Neural cell (in vitro differentiated cells): ENCODE measurements at regions not wholly inside any gene's neighbourhood (a gene's known extent, or its start where the extent isn't known, plus 50 kb on each side); places are given as distances from the start of the nearest gene placed in this dataset.

ENCODE experiments used
- H2AFZ ChIP-seq: fragments of 200-600, 300-800 bp; sonication (generic), shearing (Covaris generic); 2 replicates; pipeline ENCODE4 v1.6.0; 2014; ENCODE audit warnings: low read depth, mild to moderate bottlenecking, antibody characterized with exemption, low read length, moderate library complexity
- H3F3A ChIP-seq: fragments of 200-600 bp; shearing (Covaris generic); 2 replicates; pipeline ENCODE4 v1.6.1; 2016; ENCODE audit warnings: mild to moderate bottlenecking, moderate library complexity, mixed read lengths, antibody characterized with exemption, low read length; ENCODE audit not compliant: insufficient read depth, poor library complexity, severe bottlenecking
- H3K27ac ChIP-seq: fragments of 200-600, 300-800 bp; sonication (generic), shearing (Covaris generic); 2 replicates; pipeline ENCODE4 v1.5.1; 2014; ENCODE audit warnings: mild to moderate bottlenecking, low read length, moderate library complexity
- H3K27me3 ChIP-seq: fragments of 300-800, 200-600 bp; sonication (generic), shearing (Covaris generic); 2 replicates; pipeline ENCODE4 v1.6.0; 2014; ENCODE audit warnings: mild to moderate bottlenecking, low read depth, low read length, moderate library complexity; ENCODE audit not compliant: insufficient read depth
- H3K36me3 ChIP-seq: fragments of 300-800, 200-600 bp; sonication (generic), shearing (Covaris generic); 2 replicates; pipeline ENCODE4 v1.5.1; 2014; ENCODE audit warnings: mild to moderate bottlenecking, antibody characterized with exemption, low read length, moderate library complexity; ENCODE audit not compliant: insufficient read depth
- H3K4me2 ChIP-seq: fragments of 300-800, 200-600 bp; sonication (generic), shearing (Covaris generic); 2 replicates; pipeline ENCODE4 v1.6.0; 2014; ENCODE audit warnings: mild to moderate bottlenecking, low read length
- H3K4me3 ChIP-seq: fragments of 300-800, 200-600 bp; sonication (generic), shearing (Covaris generic); 2 replicates; pipeline ENCODE4 v1.5.1; 2014; ENCODE audit warnings: mild to moderate bottlenecking, low read length, moderate library complexity
- H3K79me2 ChIP-seq: fragments of 200-600 bp; shearing (Covaris generic); replicated peaks from 2 replicates; pipeline ENCODE4 v1.6.0; 2014; ENCODE audit warnings: mild to moderate bottlenecking, low read length, moderate library complexity; ENCODE audit not compliant: insufficient read depth
- H3K9ac ChIP-seq: fragments of 300-800, 200-600 bp; sonication (generic), shearing (Covaris generic); 2 replicates; pipeline ENCODE4 v1.6.1; 2016; ENCODE audit warnings: mild to moderate bottlenecking, low read length, mixed read lengths
- H3K9me2 ChIP-seq: fragments of 200-600 bp; shearing (Covaris generic); 2 replicates; pipeline ENCODE4 v1.6.1; 2016; ENCODE audit warnings: mild to moderate bottlenecking, low read length, mixed read lengths; ENCODE audit not compliant: insufficient read depth
- H3K9me3 ChIP-seq: fragments of 200-600, 300-800 bp; sonication (generic), shearing (Covaris generic); 2 replicates; pipeline ENCODE4 v1.6.1; 2016; ENCODE audit warnings: mild to moderate bottlenecking, mixed run types, low read length, moderate library complexity, mixed read lengths
- H4K20me1 ChIP-seq: fragments of 200-600 bp; shearing (Covaris generic); 2 replicates; pipeline ENCODE4 v1.6.1; 2016; ENCODE audit warnings: mild to moderate bottlenecking, mixed run types; ENCODE audit not compliant: insufficient read depth
- CTCF ChIP-seq: fragments of 450-650 bp; IDR thresholded peaks from 2 replicates; pipeline ENCODE4 v1.5.1; 2014; ENCODE audit warnings: antibody characterized with exemption, mild to moderate bottlenecking, moderate library complexity; ENCODE audit not compliant: poor library complexity, severe bottlenecking
- EP300 ChIP-seq: fragments of 450-650 bp; conservative IDR thresholded peaks from 2 replicates; pipeline ENCODE4 v1.6.1; 2014; ENCODE audit warnings: antibody characterized with exemption, mild to moderate bottlenecking, moderate library complexity; ENCODE audit not compliant: poor library complexity, severe bottlenecking
- EZH2 ChIP-seq: fragments of 200-600, 300-800 bp; shearing (Covaris generic), sonication (generic); IDR thresholded peaks from 2 replicates; pipeline ENCODE4 v1.6.1; 2014; ENCODE audit warnings: antibody characterized with exemption, low read length, borderline replicate concordance, mild to moderate bottlenecking; ENCODE audit not compliant: insufficient read depth, poor library complexity, severe bottlenecking
- MXI1 ChIP-seq: fragments of 450-650 bp; conservative IDR thresholded peaks from 2 replicates; pipeline ENCODE4 v1.6.1; 2014; ENCODE audit warnings: antibody characterized with exemption, mild to moderate bottlenecking; ENCODE audit not compliant: poor library complexity, severe bottlenecking
- POLR2AphosphoS5 ChIP-seq: IDR thresholded peaks from 2 replicates; pipeline ENCODE4 v1.6.1; 2012
- RAD21 ChIP-seq: fragments of 450-650 bp; conservative IDR thresholded peaks from 2 replicates; pipeline ENCODE4 v1.6.1; 2014; ENCODE audit warnings: antibody characterized with exemption, mild to moderate bottlenecking, moderate library complexity
- REST ChIP-seq: IDR thresholded peaks from 2 replicates; pipeline ENCODE4 v1.6.1; 2012; ENCODE audit warnings: borderline replicate concordance
- SMC3 ChIP-seq: fragments of 450-650 bp; conservative IDR thresholded peaks from 2 replicates; pipeline ENCODE4 v1.6.1; 2014; ENCODE audit warnings: antibody characterized with exemption, mild to moderate bottlenecking, moderate library complexity; ENCODE audit not compliant: poor library complexity
- TAF1 ChIP-seq: IDR thresholded peaks from 2 replicates; pipeline ENCODE4 v1.6.1; 2012; ENCODE audit warnings: low read depth

- no peaks in the 10 kb centered on the region for H3K36me3 ChIP-seq
Measured at GRCh38 chr4:65050786-65051185, 619.5 kb downstream of the EPHA5 start.

More at GRCh38 chr4:65050786-65051185, 619.5 kb downstream of the EPHA5 start:
- Histone ChIP-seq H2AFZ (no peak overlapping the region), H3K4me3 (no peak overlapping the region), H3K9me3 (no peaks in the 10 kb centered on the region), H3F3A (no peaks in the 10 kb centered on the region), H3K79me2 (no peaks in the 10 kb centered on the region), H3K9me2 (no peaks in the 10 kb centered on the region), H3K27ac (no peak overlapping the region), H3K4me2 (no peak overlapping the region), H4K20me1 (no peaks in the 10 kb centered on the region), H3K27me3 (no peaks in the 10 kb centered on the region), H3K9ac (no peak overlapping the region)
- TF ChIP-seq EP300 (no peak), MXI1 (no peak), SMC3 (no peak), CTCF (no peak), RAD21 (no peak), TAF1 (no peak), REST (no peak), POLR2AphosphoS5 (no peak), EZH2 (no peak)
